Loucy (cell line): ENCODE measurements at regions not wholly inside any gene's neighbourhood (a gene's known extent, or its start where the extent isn't known, plus 50 kb on each side); places are given as distances from the start of the nearest gene placed in this dataset.

ENCODE experiments used
- H2AFZ ChIP-seq: fragments of 200-600 bp; sonication (generic); 2 replicates; pipeline ENCODE4 v1.6.0; 2016; ENCODE audit warnings: antibody characterized with exemption, mild to moderate bottlenecking, low read length, moderate library complexity
- H3F3A ChIP-seq: fragments of 200-600 bp; 2 replicates; pipeline ENCODE4 v1.6.0; 2016; ENCODE audit warnings: antibody characterized with exemption, low read depth, mild to moderate bottlenecking
- H3K27me3 ChIP-seq: fragments of 200-600 bp; sonication (generic); 2 replicates; pipeline ENCODE4 v1.6.1; 2014; ENCODE audit warnings: low read length, mild to moderate bottlenecking; ENCODE audit not compliant: insufficient read depth, poor library complexity, severe bottlenecking
- H3K36me3 ChIP-seq: fragments of 200-600 bp; sonication (generic); 2 replicates; pipeline ENCODE4 v1.6.1; 2016; ENCODE audit warnings: low read length; ENCODE audit not compliant: insufficient read depth
- H3K4me1 ChIP-seq: fragments of 200-600 bp; sonication (generic); 2 replicates; pipeline ENCODE4 v1.5.1; 2014; ENCODE audit warnings: low read length, mild to moderate bottlenecking; ENCODE audit not compliant: insufficient read depth, poor library complexity, severe bottlenecking
- H3K4me2 ChIP-seq: fragments of 200-600 bp; sonication (generic); 2 replicates; pipeline ENCODE4 v1.6.0; 2014; ENCODE audit warnings: antibody characterized with exemption, low read length, low read depth, mild to moderate bottlenecking; ENCODE audit not compliant: poor library complexity, severe bottlenecking
- H3K4me3 ChIP-seq: fragments of 200-600 bp; sonication (generic); 2 replicates; pipeline ENCODE4 v1.5.1; 2014; ENCODE audit warnings: low read length, mild to moderate bottlenecking, mixed read lengths; ENCODE audit not compliant: poor library complexity, severe bottlenecking
- H3K79me2 ChIP-seq: fragments of 200-600 bp; sonication (generic); 2 replicates; pipeline ENCODE4 v1.6.1; 2014; ENCODE audit warnings: low read length; ENCODE audit not compliant: insufficient read depth
- H3K9ac ChIP-seq: fragments of 200-600 bp; sonication (generic); 2 replicates; pipeline ENCODE4 v1.6.0; 2014; ENCODE audit warnings: mild to moderate bottlenecking, low read depth, low read length, moderate library complexity; ENCODE audit not compliant: poor library complexity, severe bottlenecking
- H3K9me2 ChIP-seq: fragments of 200-600 bp; sonication (generic); replicated peaks from 2 replicates; pipeline ENCODE4 v1.6.1; 2016; ENCODE audit warnings: low read depth, low read length, mixed read lengths
- H3K9me3 ChIP-seq: fragments of 200-600 bp; sonication (generic); 2 replicates; pipeline ENCODE4 v1.6.1; 2014; ENCODE audit warnings: mild to moderate bottlenecking, antibody characterized with exemption, low read length, low read depth; ENCODE audit not compliant: insufficient read depth
- H4K20me1 ChIP-seq: fragments of 200-600 bp; sonication (generic); 2 replicates; pipeline ENCODE4 v1.6.0; 2014; ENCODE audit warnings: antibody characterized with exemption, low read length, mild to moderate bottlenecking; ENCODE audit not compliant: insufficient read depth, poor library complexity, severe bottlenecking
- CTCF ChIP-seq: fragments of 200-600 bp; sonication (generic); conservative IDR thresholded peaks from 2 replicates; pipeline ENCODE4 v1.5.1; 2014; ENCODE audit warnings: mild to moderate bottlenecking, antibody characterized with exemption, low read length
- EZH2phosphoT487 ChIP-seq: fragments of 200-600 bp; IDR thresholded peaks from 2 replicates; pipeline ENCODE4 v1.6.1; 2018; ENCODE audit warnings: antibody characterized with exemption, mild to moderate bottlenecking, moderate library complexity, borderline replicate concordance

- Histone ChIP-seq H4K20me1 (no peaks in the 10 kb centered on the region), H3K4me3 (no peak overlapping the region), H3K9me3 (no peaks in the 10 kb centered on the region; the same call in 1 of the 2 replicates), H3K4me2 (no peak overlapping the region), H3F3A (no peaks in the 10 kb centered on the region), H3K9ac (no peak overlapping the region), H3K4me1 (no peaks in the 10 kb centered on the region), H3K36me3 (no peaks in the 10 kb centered on the region), H3K27me3 (no peaks in the 10 kb centered on the region), H2AFZ (no peak overlapping the region), H3K79me2 (no peaks in the 10 kb centered on the region), H3K9me2 (no peaks in the 10 kb centered on the region)
- no peak for TF ChIP-seq CTCF
- no peak for TF ChIP-seq EZH2phosphoT487
Measured at GRCh38 chr15:31964586-31965307, 65.6 kb upstream of the CHRNA7 start.

DNA sequence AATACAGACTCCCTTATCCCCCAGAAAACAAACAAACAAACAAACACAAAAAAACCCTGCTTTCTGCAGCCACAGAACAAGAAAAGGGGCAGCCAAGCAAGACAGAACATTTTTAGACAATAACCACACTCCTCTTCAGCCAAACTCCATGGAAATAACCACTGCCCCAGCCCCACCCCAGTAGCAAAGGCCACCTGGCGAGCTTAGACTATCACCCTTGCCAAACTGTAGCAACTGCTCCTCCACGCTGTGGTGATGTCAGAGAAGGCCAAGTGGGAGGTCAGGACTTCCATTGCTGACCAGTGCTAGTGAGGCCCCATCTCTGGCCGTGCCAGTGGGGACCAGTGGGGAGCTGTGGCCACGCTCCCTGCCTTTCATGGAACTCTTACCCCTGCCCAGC is 60.3 kb upstream of the CHRNA7 start:
- H3K36me3 ChIP-seq, result no peaks in the 10 kb centered on the region
- no peak for TF ChIP-seq CTCF
- no peak for TF ChIP-seq EZH2phosphoT487

GRCh38 chr15:31973197-31973596 is 57.1 kb upstream of the CHRNA7 start:
- Histone ChIP-seq H3K9me3 (no peaks in the 10 kb centered on the region), H3K79me2 (no peaks in the 10 kb centered on the region), H2AFZ (no peak overlapping the region), H3K9me2 (no peaks in the 10 kb centered on the region), H3K9ac (no peak overlapping the region), H3K4me1 (no peaks in the 10 kb centered on the region), H3K4me2 (no peak overlapping the region), H3K4me3 (no peak overlapping the region), H3F3A (no peaks in the 10 kb centered on the region), H3K36me3 (no peaks in the 10 kb centered on the region), H4K20me1 (no peaks in the 10 kb centered on the region), H3K27me3 (no peaks in the 10 kb centered on the region)
- TF ChIP-seq EZH2phosphoT487, result no peak
- TF ChIP-seq CTCF, result no peak

More for the DNA sequence above, 60.3 kb upstream of the CHRNA7 start:
- Histone ChIP-seq H3K9ac (no peak overlapping the region), H2AFZ (no peak overlapping the region; the same call in 1 of the 2 replicates), H3K9me3 (no peaks in the 10 kb centered on the region), H3K9me2 (no peaks in the 10 kb centered on the region), H3K4me2 (no peak overlapping the region), H3K79me2 (no peaks in the 10 kb centered on the region), H3K4me1 (no peaks in the 10 kb centered on the region), H3F3A (no peaks in the 10 kb centered on the region), H3K4me3 (no peak overlapping the region), H3K27me3 (no peaks in the 10 kb centered on the region), H4K20me1 (no peaks in the 10 kb centered on the region)
